GM12878 (cell line): ENCODE measurements at regions not wholly inside any gene's neighbourhood (a gene's known extent, or its start where the extent isn't known, plus 50 kb on each side); places are given as distances from the start of the nearest gene placed in this dataset.

ENCODE experiments used
- ATAC-seq: fragments of 200-7000 bp; cut with Tn5 transposase; 3 replicates; pipeline ENCODE4 v1.9.1; 2020; ENCODE audit warnings: mild to moderate bottlenecking, moderate library complexity
- BruUV-seq: library from RNA; stranded (reverse); fragments of 400-500 nt; replicated peaks from 2 replicates; lab custom pipeline; 2021; lab: Mats Ljungman, UMichigan
- CTCF ChIA-PET: fragments of 300-600 bp; sonication (Branson Sonifier 250); formaldehyde crosslinking; extraction: SDS; loops from one replicate; lab custom pipeline; 2021; ENCODE audit warnings: inconsistent platforms; lab: Yijun Ruan, JAX
- POLR2A ChIA-PET: fragments of 350-600 bp; formaldehyde crosslinking; extraction: SDS; loops from one replicate; lab custom pipeline; 2021; ENCODE audit warnings: inconsistent platforms; lab: Charles Lee
- RAD21 ChIA-PET: fragments of 300-600 bp; sonication (Branson Sonifier 250); formaldehyde crosslinking; loops from one replicate; lab custom pipeline; 2023; ENCODE audit warnings: antibody characterized with exemption; ENCODE audit not compliant: unreplicated experiment; lab: Charles Lee
- SMC1A ChIA-PET: fragments of 300-600 bp; sonication (Branson Sonifier 250); formaldehyde crosslinking; loops from one replicate; lab custom pipeline; 2023; ENCODE audit not compliant: unreplicated experiment, uncharacterized antibody; lab: Charles Lee
- DNase-seq: peaks from one replicate; pipeline ENCODE4 v3.0.0-alpha.2; 2011; ENCODE audit warnings: low read depth, low spot score
- FAIRE-seq: peaks from 3 replicates; lab custom pipeline; 2011; peaks lifted over from hg19 to GRCh38; lab: Jason Lieb, UNC
- H2AFZ ChIP-seq: 2 replicates; pipeline ENCODE4 v1.6.0; 2011; ENCODE audit warnings: low read depth, low read length, control low read depth; ENCODE audit not compliant: control insufficient read depth
- H3K27ac ChIP-seq: 2 replicates; pipeline ENCODE4 v1.5.1; 2011; ENCODE audit warnings: control low read depth; ENCODE audit not compliant: control insufficient read depth, insufficient read depth
- H3K27me3 ChIP-seq, 2 experiments: replicated peaks in 1 of 2; 2 replicates each; pipeline versions ENCODE4 v1.6.0 to v1.6.1; 2011; ENCODE audit warnings: low read length in 1 of 2; ENCODE audit not compliant: control insufficient read depth in 2 of 2, insufficient read depth in 2 of 2
- H3K36me3 ChIP-seq, 2 experiments: 2 replicates each; pipeline ENCODE4 v1.5.1; 2011; ENCODE audit warnings: low read length in 1 of 2; ENCODE audit not compliant: control insufficient read depth in 2 of 2, insufficient read depth in 2 of 2
- H3K4me1 ChIP-seq: 2 replicates; pipeline ENCODE4 v1.6.1; 2011; ENCODE audit warnings: mild to moderate bottlenecking, low read length, moderate library complexity, mixed read lengths; ENCODE audit not compliant: control insufficient read depth, insufficient read depth
- H3K4me2 ChIP-seq: 2 replicates; pipeline ENCODE4 v1.6.0; 2011; ENCODE audit warnings: control low read depth; ENCODE audit not compliant: control insufficient read depth, insufficient read depth
- H3K4me3 ChIP-seq: fragments of 200-600 bp; sonication (generic); 2 replicates; pipeline ENCODE4 v1.5.1; 2016
- H3K79me2 ChIP-seq: 2 replicates; pipeline ENCODE4 v1.6.0; 2011; ENCODE audit warnings: low read length; ENCODE audit not compliant: control insufficient read depth, insufficient read depth
- H3K9ac ChIP-seq: 2 replicates; pipeline ENCODE4 v1.8.0; 2011; ENCODE audit warnings: low read length, control low read depth, mixed read lengths; ENCODE audit not compliant: control insufficient read depth, insufficient read depth
- H3K9me3 ChIP-seq: replicated peaks from 3 replicates; pipeline ENCODE4 v1.5.1; 2011; ENCODE audit warnings: mild to moderate bottlenecking, low read length; ENCODE audit not compliant: control insufficient read depth, insufficient read depth
- H4K20me1 ChIP-seq: 2 replicates; pipeline ENCODE4 v1.6.0; 2011; ENCODE audit not compliant: control insufficient read depth, insufficient read depth
- ASH2L ChIP-seq: fragments of 300-600, 200-600 bp; sonication (generic); IDR thresholded peaks from 2 replicates; pipeline ENCODE4 v1.6.1; 2017; ENCODE audit warnings: low read depth, mild to moderate bottlenecking, borderline replicate concordance
- BACH1 ChIP-seq: fragments of 450-650 bp; IDR thresholded peaks from 2 replicates; pipeline ENCODE4 v1.6.1; 2017; ENCODE audit warnings: mild to moderate bottlenecking, borderline replicate concordance
- DPF2 ChIP-seq: fragments of 450-650 bp; IDR thresholded peaks from 2 replicates; pipeline ENCODE4 v1.6.1; 2017; ENCODE audit warnings: mild to moderate bottlenecking
- PRDM15 ChIP-seq: fragments of 450-650 bp; formaldehyde crosslinking; IDR thresholded peaks from 2 replicates; pipeline ENCODE4 v1.4.0; 2020; ENCODE audit warnings: mild to moderate bottlenecking, moderate library complexity
- WGBS: methylation state at CpG from one replicate; pipeline ENCODE4 v1.1.6; 2016; ENCODE audit warnings: low lambda C conversion rate; ENCODE audit not compliant: insufficient replicate concordance, insufficient coverage; ENCODE audit errors: missing lambda C conversion rate; 5-methylcytosine and 5-hydroxymethylcytosine counted together
- in situ Hi-C: fragments of 300-500 bp; cut with MboI; formaldehyde crosslinking; loops from 9 replicates; pipeline ENCODE4 v1.14.3; 2018; ENCODE audit warnings: mixed read lengths
- intact Hi-C: fragments of 100-400 bp; cut with micrococcal nuclease; formaldehyde crosslinking; loops from one replicate; pipeline ENCODE4 v1.14.2; 2022; ENCODE audit not compliant: unreplicated experiment

GRCh38 chr2:138157372-138157771 lies 193.1 kb downstream of the HNMT start:
- no peak for TF ChIP-seq ASH2L
- no peak for TF ChIP-seq BACH1
- no peak for TF ChIP-seq PRDM15 (CRISPR knock-in tag)
- no peak for TF ChIP-seq DPF2
- Histone ChIP-seq H3K36me3 (no peaks in the 10 kb centered on the region), H3K27me3 (no peaks in the 10 kb centered on the region), H4K20me1 (no peaks in the 10 kb centered on the region), H3K4me3 (no peak overlapping the region), H3K27ac (no peak overlapping the region), H3K79me2 (no peaks in the 10 kb centered on the region), H3K9ac (no peak overlapping the region), H2AFZ (no peak overlapping the region), H3K4me2 (no peak overlapping the region), H3K9me3 (no peaks in the 10 kb centered on the region), H3K4me1 (no peaks in the 10 kb centered on the region)
- CTCF ChIA-PET, result interaction anchor here (1.0 kb wide), 1 partner anchor 217 kb away, joined by 3 read pairs; no protein-coding TSS in a partner anchor
- ATAC-seq, result peak; percentile 38; the same call in 2 of the 3 replicates
- SMC1A ChIA-PET, result interaction anchor here (1.3 kb wide), 1 partner anchor 34 kb away, joined by 3 read pairs; no protein-coding TSS in a partner anchor
- in situ Hi-C loops, result no loop called here
- WGBS, result 58% methylated on average over 4 of the region's 4 CpGs
- DNase-seq, result no peak
- FAIRE-seq, result no peak
- POLR2A ChIA-PET, result interaction anchor here (0.6 kb wide), 1 partner anchor 278 kb away, joined by 3 read pairs; no protein-coding TSS in a partner anchor
- RAD21 ChIA-PET, result no interaction called here
- intact Hi-C loops, result no loop called here
- BruUV-seq, result no TSS peak
